Left ventricle myocardium inferior (tissue), 1 donor: ENCODE measurements at regions not wholly inside any gene's neighbourhood (a gene's known extent, or its start where the extent isn't known, plus 50 kb on each side); places are given as distances from the start of the nearest gene placed in this dataset.

Experiments used
- DNase-seq: peaks from one replicate; pipeline ENCODE4 v3.0.0-alpha.2; 2020
- H3K27ac ChIP-seq: fragments of 200-600 bp; replicated peaks from 2 replicates; pipeline ENCODE4 v1.8.0; 2021
- H3K27me3 ChIP-seq: fragments of 200-600 bp; 2 replicates; pipeline ENCODE4 v1.8.0; 2021; ENCODE audit warnings: low read depth
- H3K36me3 ChIP-seq: fragments of 200-600 bp; 2 replicates; pipeline ENCODE4 v1.8.0; 2021
- H3K4me1 ChIP-seq: fragments of 200-600 bp; 2 replicates; pipeline ENCODE4 v1.8.0; 2021
- H3K4me3 ChIP-seq: fragments of 200-600 bp; 2 replicates; pipeline ENCODE4 v1.8.0; 2021; ENCODE audit warnings: mild to moderate bottlenecking, moderate library complexity
- H3K9me3 ChIP-seq: fragments of 200-600 bp; replicated peaks from 2 replicates; pipeline ENCODE4 v1.8.0; 2021
- CTCF ChIP-seq: fragments of 200-600 bp; IDR thresholded peaks from 2 replicates; pipeline ENCODE4 v1.8.0; 2021; ENCODE audit warnings: antibody characterized with exemption, mild to moderate bottlenecking, borderline replicate concordance
- intact Hi-C: fragments of 100-400 bp; cut with micrococcal nuclease; formaldehyde crosslinking; loops from one replicate; pipeline ENCODE4 v1.11.0; 2022
- donor health status: DM: no; HTN: yes; CAD: no; lungs with severe emphysema.

- Histone ChIP-seq H3K27ac (no peak overlapping the region), H3K4me3 (no peak overlapping the region), H3K9me3 (peaks cover under 1% of the 10 kb centered on the region), H3K36me3 (no peaks in the 10 kb centered on the region), H3K4me1 (no peaks in the 10 kb centered on the region), H3K27me3 (no peaks in the 10 kb centered on the region)
- DNase-seq, result no peak
- no peak for TF ChIP-seq CTCF
- intact Hi-C loops, result no loop called here
Measured at GRCh38 chr2:180520921-180521581, 459.4 kb upstream of the UBE2E3 start.

GRCh38 chr2:180520206-180520605 lies 460.2 kb upstream of the UBE2E3 start:
- H3K4me1 ChIP-seq, result no peaks in the 10 kb centered on the region
- H3K27ac ChIP-seq, result no peak overlapping the region
- TF ChIP-seq CTCF, result no peak
- H3K4me3 ChIP-seq, result no peak overlapping the region
- intact Hi-C loops, result no loop called here
- H3K36me3 ChIP-seq, result no peaks in the 10 kb centered on the region
- H3K27me3 ChIP-seq, result no peaks in the 10 kb centered on the region
- DNase-seq, result no peak
- no peaks in the 10 kb centered on the region for H3K9me3 ChIP-seq

GRCh38 chr2:180519276-180519675 lies 461.1 kb upstream of the UBE2E3 start:
- no peak overlapping the region for H3K4me3 ChIP-seq
- H3K27me3 ChIP-seq, result no peaks in the 10 kb centered on the region
- no peak for DNase-seq
- H3K36me3 ChIP-seq, result no peaks in the 10 kb centered on the region
- no peak overlapping the region for H3K27ac ChIP-seq
- H3K4me1 ChIP-seq, result no peaks in the 10 kb centered on the region
- no peak for TF ChIP-seq CTCF
- intact Hi-C loops, result no loop called here
- H3K9me3 ChIP-seq, result no peaks in the 10 kb centered on the region

GRCh38 chr2:180516232-180516631 lies 464.2 kb upstream of the UBE2E3 start:
- no peak overlapping the region for H3K4me3 ChIP-seq
- no peaks in the 10 kb centered on the region for H3K27me3 ChIP-seq
- no peaks in the 10 kb centered on the region for H3K4me1 ChIP-seq
- no peak for DNase-seq
- intact Hi-C loops, result no loop called here
- no peaks in the 10 kb centered on the region for H3K9me3 ChIP-seq
- H3K27ac ChIP-seq, result no peak overlapping the region
- no peaks in the 10 kb centered on the region for H3K36me3 ChIP-seq
- no peak for TF ChIP-seq CTCF

GRCh38 chr2:180513389-180513788 lies 467.0 kb upstream of the UBE2E3 start:
- Histone ChIP-seq H3K9me3 (no peaks in the 10 kb centered on the region), H3K4me3 (no peak overlapping the region), H3K27ac (no peak overlapping the region), H3K36me3 (no peaks in the 10 kb centered on the region), H3K4me1 (no peaks in the 10 kb centered on the region), H3K27me3 (no peaks in the 10 kb centered on the region)
- no peak for TF ChIP-seq CTCF
- no peak for DNase-seq
- intact Hi-C loops, result no loop called here
